ENCODE measurements at regions not wholly inside any gene's neighbourhood (a gene's known extent, or its start where the extent isn't known, plus 50 kb on each side); places are given as distances from the start of the nearest gene placed in this dataset.

- TF ChIP-seq POLR2A (IDR thresholded peaks at IDR 0.05) (no peak), CTCF (IDR thresholded peaks at IDR 0.05) (no peak)
Observed at GRCh38 chr5:167308466-167308865, 983.0 kb upstream of the WWC1 start.

All from thyroid gland (tissue), 4 donors.